Mesenchymal stem cell (in vitro differentiated cells and primary cell): ENCODE measurements at regions not wholly inside any gene's neighbourhood (a gene's known extent, or its start where the extent isn't known, plus 50 kb on each side); places are given as distances from the start of the nearest gene placed in this dataset.

Experiments
- DNase-seq: peaks from one replicate; pipeline ENCODE4 v3.0.0-alpha.2; 2013
- H2AFZ ChIP-seq: one replicate; pipeline ENCODE4 v1.6.1; 2013; ENCODE audit warnings: low read depth, mild to moderate bottlenecking, control low read depth, inconsistent platforms, low read length, moderate library complexity
- H2AK5ac ChIP-seq: 2 replicates; pipeline ENCODE4 v1.6.1; 2013; ENCODE audit warnings: low read length, moderate library complexity, mild to moderate bottlenecking, inconsistent platforms; ENCODE audit not compliant: severe bottlenecking
- H2BK120ac ChIP-seq: one replicate; pipeline ENCODE4 v1.6.1; 2013; ENCODE audit warnings: low read depth, mild to moderate bottlenecking, inconsistent platforms, low read length, moderate library complexity
- H2BK12ac ChIP-seq, 2 experiments: one replicate each; pipeline ENCODE4 v1.6.1; 2013; ENCODE audit warnings: inconsistent platforms in 2 of 2, low read length in 2 of 2, mild to moderate bottlenecking in 2 of 2, moderate library complexity in 2 of 2, control low read depth in 1 of 2
- H2BK15ac ChIP-seq: one replicate; pipeline ENCODE4 v1.6.1; 2013; ENCODE audit warnings: mild to moderate bottlenecking, low read depth, inconsistent platforms; ENCODE audit not compliant: poor library complexity, severe bottlenecking
- H2BK5ac ChIP-seq: 2 replicates; pipeline ENCODE4 v1.6.1; 2013; ENCODE audit warnings: low read depth, mild to moderate bottlenecking, low read length, control low read depth, inconsistent platforms; ENCODE audit not compliant: poor library complexity, severe bottlenecking
- H3K14ac ChIP-seq, 2 experiments: one replicate each; pipeline ENCODE4 v1.6.1; 2013; ENCODE audit warnings: inconsistent platforms in 2 of 2, low read length in 2 of 2, control low read depth in 1 of 2, mild to moderate bottlenecking in 1 of 2, moderate library complexity in 1 of 2
- H3K18ac ChIP-seq, 2 experiments: one replicate each; pipeline ENCODE4 v1.6.1; 2013; ENCODE audit warnings: inconsistent platforms in 2 of 2, low read length in 2 of 2, control low read depth in 1 of 2, low read depth in 1 of 2, mild to moderate bottlenecking in 1 of 2
- H3K23ac ChIP-seq, 2 experiments: one replicate each; pipeline ENCODE4 v1.6.1; 2013; ENCODE audit warnings: inconsistent platforms in 2 of 2, low read length in 2 of 2, mild to moderate bottlenecking in 2 of 2, moderate library complexity in 2 of 2, control low read depth in 1 of 2
- H3K27ac ChIP-seq: 2 replicates; pipeline ENCODE4 v1.5.1; 2013; ENCODE audit warnings: mild to moderate bottlenecking, moderate library complexity, low read length, control low read depth, inconsistent platforms; ENCODE audit not compliant: poor library complexity, severe bottlenecking
- H3K27me3 ChIP-seq, 2 experiments: 2 replicates each; pipeline versions ENCODE4 v1.6.1 to v1.7.0; 2013; ENCODE audit warnings: low read length in 2 of 2, mild to moderate bottlenecking in 2 of 2, moderate library complexity in 2 of 2, control low read depth in 1 of 2, inconsistent platforms in 1 of 2; ENCODE audit not compliant: control insufficient read depth in 1 of 2, insufficient read depth in 1 of 2
- H3K36me3 ChIP-seq, 2 experiments: 2 replicates each; pipeline versions ENCODE4 v1.6.1 to v1.7.0; 2013; ENCODE audit warnings: low read length in 2 of 2, control low read depth in 1 of 2, inconsistent platforms in 1 of 2, low read depth in 1 of 2, mild to moderate bottlenecking in 1 of 2; ENCODE audit not compliant: insufficient read depth in 2 of 2, control insufficient read depth in 1 of 2
- H3K4ac ChIP-seq, 2 experiments: one replicate each; pipeline ENCODE4 v1.6.1; 2013; ENCODE audit warnings: inconsistent platforms in 2 of 2, low read length in 2 of 2, mild to moderate bottlenecking in 2 of 2, moderate library complexity in 2 of 2, control low read depth in 1 of 2, low read depth in 1 of 2
- H3K4me1 ChIP-seq: 2 replicates; pipeline ENCODE4 v1.6.1; 2013; ENCODE audit warnings: low read depth, low read length, control low read depth; ENCODE audit not compliant: control insufficient read depth, insufficient read depth
- H3K4me2 ChIP-seq: 2 replicates; pipeline ENCODE4 v1.6.1; 2013; ENCODE audit warnings: low read length, mild to moderate bottlenecking, inconsistent platforms; ENCODE audit not compliant: poor library complexity, severe bottlenecking
- H3K4me3 ChIP-seq, 2 experiments: 2 replicates each; pipeline versions ENCODE4 v1.5.1 to v1.7.0; 2013; ENCODE audit warnings: low read length in 2 of 2, mild to moderate bottlenecking in 2 of 2, control low read depth in 1 of 2, low read depth in 1 of 2; ENCODE audit not compliant: insufficient read depth in 1 of 2
- H3K79me1 ChIP-seq: replicated peaks from 2 replicates; pipeline ENCODE4 v1.6.1; 2013; ENCODE audit warnings: mild to moderate bottlenecking, control low read depth, low read length, inconsistent platforms; ENCODE audit not compliant: poor library complexity, severe bottlenecking
- H3K9ac ChIP-seq: 2 replicates; pipeline ENCODE4 v1.7.0; 2013; ENCODE audit warnings: mild to moderate bottlenecking, low read length, moderate library complexity
- H3K9me3 ChIP-seq: 2 replicates; pipeline ENCODE4 v1.7.0; 2013; ENCODE audit warnings: mild to moderate bottlenecking, low read length; ENCODE audit not compliant: control insufficient read depth
- H4K8ac ChIP-seq: one replicate; pipeline ENCODE4 v1.6.1; 2013; ENCODE audit warnings: inconsistent platforms, mild to moderate bottlenecking, low read length, moderate library complexity
- H4K91ac ChIP-seq: one replicate; pipeline ENCODE4 v1.6.1; 2013; ENCODE audit warnings: mild to moderate bottlenecking, low read length, inconsistent platforms
- WGBS: methylation state at CpG from one replicate; pipeline ENCODE4 v1.1.7; 2013; ENCODE audit warnings: mixed read lengths; 5-methylcytosine and 5-hydroxymethylcytosine counted together

GRCh38 chr12:127459687-127460086 is 807.3 kb upstream of the TMEM132C start:
- Histone ChIP-seq H2BK5ac (no peak overlapping the region), H2BK120ac (no peak overlapping the region), H3K4ac (no peak overlapping the region), H2AFZ (no peak overlapping the region), H3K9ac (no peak overlapping the region), H3K23ac (no peak overlapping the region), H3K4me3 (no peak overlapping the region), H3K4me2 (no peak overlapping the region), H3K27ac (no peak overlapping the region), H3K4me1 (peaks cover 12% of the 10 kb centered on the region), H3K9me3 (no peaks in the 10 kb centered on the region), H3K27me3 (peaks cover 14 to 27% of the 10 kb centered on the region in 2 experiments), H4K91ac (no peak overlapping the region), H3K79me1 (no peaks in the 10 kb centered on the region), H2BK12ac (no peak overlapping the region), H3K18ac (no peak overlapping the region), H3K14ac (no peak overlapping the region), H2BK15ac (no peak overlapping the region), H2AK5ac (no peak overlapping the region), H3K36me3 (no peaks in the 10 kb centered on the region), H4K8ac (no peak overlapping the region)
- 86% methylated on average over 6 of the region's 6 CpGs for WGBS
- DNase-seq, result no peak

GRCh38 chr12:127463237-127463636 is 803.7 kb upstream of the TMEM132C start:
- Histone ChIP-seq H3K9ac (no peak overlapping the region), H2AK5ac (no peak overlapping the region), H4K91ac (no peak overlapping the region), H3K36me3 (no peaks in the 10 kb centered on the region), H3K27me3 (peaks cover 0 to 15% of the 10 kb centered on the region in 2 experiments), H2BK12ac (no peak overlapping the region), H3K4ac (no peak overlapping the region), H2BK15ac (no peak overlapping the region), H3K18ac (no peak overlapping the region), H2BK5ac (no peak overlapping the region), H3K79me1 (no peaks in the 10 kb centered on the region), H3K4me2 (no peak overlapping the region), H4K8ac (no peak overlapping the region), H3K4me1 (no peaks in the 10 kb centered on the region), H2BK120ac (no peak overlapping the region), H3K4me3 (no peak overlapping the region), H3K23ac (no peak overlapping the region), H3K27ac (no peak overlapping the region), H3K9me3 (no peaks in the 10 kb centered on the region), H3K14ac (no peak overlapping the region), H2AFZ (no peak overlapping the region)
- WGBS, result 100% methylated on average over 1 of the region's 1 CpG
- DNase-seq, result no peak

GRCh38 chr12:127469331-127469730 is 797.6 kb upstream of the TMEM132C start:
- H3K14ac ChIP-seq, result no peak overlapping the region

GRCh38 chr12:127473766-127474165 is 793.2 kb upstream of the TMEM132C start:
- no peak overlapping the region for H3K27ac ChIP-seq
- DNase-seq, result no peak
- no peak overlapping the region for H2BK15ac ChIP-seq
- no peak overlapping the region for H3K9ac ChIP-seq
- H3K36me3 ChIP-seq, result no peaks in the 10 kb centered on the region
- H3K79me1 ChIP-seq, result no peaks in the 10 kb centered on the region
- H4K91ac ChIP-seq, result no peak overlapping the region
- no peak overlapping the region for H2BK120ac ChIP-seq
- no peak overlapping the region for H3K4me3 ChIP-seq
- H2AK5ac ChIP-seq, result no peak overlapping the region
- H2BK5ac ChIP-seq, result no peak overlapping the region
- H2BK12ac ChIP-seq, result no peak overlapping the region
- H2AFZ ChIP-seq, result no peak overlapping the region
- H3K4me2 ChIP-seq, result no peak overlapping the region
- H3K27me3 ChIP-seq, result no peaks in the 10 kb centered on the region
- no peak overlapping the region for H3K14ac ChIP-seq
- H3K4me1 ChIP-seq, result no peaks in the 10 kb centered on the region
- H3K18ac ChIP-seq, result no peak overlapping the region
- H3K4ac ChIP-seq, result no peak overlapping the region
- 92% methylated on average over 4 of the region's 6 CpGs for WGBS
- no peak overlapping the region for H4K8ac ChIP-seq
- no peak overlapping the region for H3K23ac ChIP-seq
- H3K9me3 ChIP-seq, result no peaks in the 10 kb centered on the region

More at GRCh38 chr12:127469331-127469730, 797.6 kb upstream of the TMEM132C start:
- no peak overlapping the region for H3K18ac ChIP-seq
- no peak overlapping the region for H3K4me3 ChIP-seq
- H3K9ac ChIP-seq, result no peak overlapping the region
- H2AK5ac ChIP-seq, result no peak overlapping the region
- no peak overlapping the region for H4K8ac ChIP-seq
- H3K9me3 ChIP-seq, result no peaks in the 10 kb centered on the region
- no peak overlapping the region for H4K91ac ChIP-seq
- no peaks in the 10 kb centered on the region for H3K36me3 ChIP-seq
- H3K23ac ChIP-seq, result no peak overlapping the region
- DNase-seq, result no peak
- no peak overlapping the region for H2BK15ac ChIP-seq
- no peak overlapping the region for H2BK5ac ChIP-seq
- no peaks in the 10 kb centered on the region for H3K4me1 ChIP-seq
- no peak overlapping the region for H2BK12ac ChIP-seq
- H3K4me2 ChIP-seq, result no peak overlapping the region
- no peak overlapping the region for H3K4ac ChIP-seq
- H3K27ac ChIP-seq, result no peak overlapping the region
- no peaks in the 10 kb centered on the region for H3K79me1 ChIP-seq
- no peak overlapping the region for H2BK120ac ChIP-seq
- no peak overlapping the region for H2AFZ ChIP-seq
- H3K27me3 ChIP-seq, result peaks cover 0 to 9% of the 10 kb centered on the region in 2 experiments
- WGBS, result 75% methylated on average over 1 of the region's 1 CpG
